Stimulated activated CD4-positive, alpha-beta T cell treated with anti-CD3 and anti-CD28 coated beads, TNF-alpha, amount 100 ng/mL, for 4 hours (primary cell): ENCODE measurements at regions not wholly inside any gene's neighbourhood (a gene's known extent, or its start where the extent isn't known, plus 50 kb on each side); places are given as distances from the start of the nearest gene placed in this dataset.
"Not testable (repeated sequence)": the region's sequence is repeated elsewhere in the genome, so short reads cannot be mapped to it uniquely, and the experiment has no call there.

ENCODE experiments used
- DNase-seq, 3 experiments: peaks; one replicate each; pipeline ENCODE4 v3.0.0-alpha.2; 2020; ENCODE audit warnings: low read depth in 3 of 3

DNA sequence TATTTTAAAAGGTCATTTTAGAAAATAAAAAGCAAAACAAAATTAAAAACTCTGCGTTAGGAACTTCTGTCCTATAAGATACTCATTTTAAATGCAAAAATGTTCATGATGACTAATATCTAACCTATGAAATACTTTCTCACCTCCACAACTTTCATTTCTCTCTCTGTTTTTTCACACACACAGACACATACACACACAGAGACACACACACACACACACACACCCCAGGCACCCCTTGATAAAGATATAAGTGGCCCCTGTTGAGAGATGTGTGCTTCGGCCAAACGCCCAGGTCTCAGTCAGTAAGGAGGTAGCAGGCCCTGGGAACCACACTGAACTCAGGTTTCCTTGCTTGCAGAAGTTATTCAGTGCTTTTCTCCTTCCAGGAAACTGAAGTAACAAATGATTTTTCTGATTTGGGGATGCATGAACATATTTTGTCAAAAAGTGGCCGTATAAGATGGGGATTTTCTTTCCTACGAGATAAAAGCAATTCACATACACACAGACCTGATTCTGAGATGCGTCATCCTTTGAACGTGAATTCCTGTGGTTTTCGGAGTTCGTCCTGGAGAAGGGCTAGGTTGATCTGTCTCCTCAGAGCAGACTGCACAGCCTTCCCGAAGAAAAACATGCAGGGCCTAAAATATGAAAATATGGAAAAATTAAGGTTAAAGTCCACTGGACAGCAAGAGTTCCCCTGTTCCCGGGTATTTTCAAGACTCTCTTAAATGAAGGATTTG, 306.8 kb upstream of the FOXQ1 start:
- no peak for DNase-seq

DNA sequence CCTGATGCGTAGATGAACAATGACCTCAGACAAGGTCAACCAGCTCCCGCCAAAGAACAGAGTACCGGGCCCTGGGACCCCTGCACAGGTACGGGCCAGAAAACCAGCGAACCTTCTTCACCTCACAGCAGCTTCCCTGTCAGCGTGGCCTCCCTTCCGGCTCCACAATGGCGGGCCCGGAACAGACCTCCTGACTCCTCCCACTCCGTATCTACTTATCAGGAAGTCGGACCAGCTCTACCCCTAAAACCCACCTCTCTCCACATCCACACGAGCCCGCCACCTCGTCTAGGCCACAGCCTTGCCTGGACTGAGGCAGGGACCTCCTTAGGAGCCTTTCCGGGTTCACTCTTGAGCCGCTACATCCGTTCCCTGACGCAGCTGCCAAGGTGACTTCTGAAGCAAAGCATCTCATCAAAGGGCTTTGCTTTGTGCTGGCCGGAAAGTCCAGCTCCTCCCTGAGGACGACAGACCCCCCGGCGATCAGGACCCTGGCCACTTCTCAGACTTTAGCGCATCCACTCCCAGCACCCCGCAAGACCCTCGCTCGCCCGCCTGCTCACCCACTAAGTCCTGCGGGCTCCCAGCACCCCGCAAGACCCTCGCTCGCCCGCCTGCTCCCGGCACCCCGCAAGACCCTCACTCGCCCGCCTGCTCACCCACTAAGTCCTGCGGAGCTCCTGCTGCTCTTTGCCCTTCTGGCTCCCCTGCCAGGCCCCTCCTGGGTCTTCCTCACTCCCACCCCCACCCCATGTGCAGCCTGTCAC, 308.3 kb upstream of the FOXQ1 start:
- DNase-seq = no peak

DNA sequence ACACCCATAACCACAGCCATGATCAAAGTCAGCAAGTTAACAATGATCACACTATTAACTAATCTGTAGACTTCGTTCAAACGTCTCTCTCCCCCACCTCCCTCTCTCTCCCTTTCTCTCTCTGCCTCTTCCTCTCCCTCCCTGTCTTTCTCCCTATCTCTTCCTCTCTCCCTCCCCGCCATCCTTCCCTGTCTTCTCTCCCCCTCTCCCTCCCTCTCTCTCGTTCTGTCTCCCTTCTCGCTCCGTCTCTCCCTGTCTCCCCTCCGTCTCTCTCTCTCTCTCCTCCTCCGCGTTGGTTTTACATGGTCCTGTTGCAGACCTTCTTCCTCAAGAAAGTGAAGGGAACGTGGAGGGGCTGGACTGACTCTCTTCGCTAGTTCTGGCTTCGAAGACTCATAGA, 308.9 kb upstream of the FOXQ1 start:
- no peak for DNase-seq

DNA sequence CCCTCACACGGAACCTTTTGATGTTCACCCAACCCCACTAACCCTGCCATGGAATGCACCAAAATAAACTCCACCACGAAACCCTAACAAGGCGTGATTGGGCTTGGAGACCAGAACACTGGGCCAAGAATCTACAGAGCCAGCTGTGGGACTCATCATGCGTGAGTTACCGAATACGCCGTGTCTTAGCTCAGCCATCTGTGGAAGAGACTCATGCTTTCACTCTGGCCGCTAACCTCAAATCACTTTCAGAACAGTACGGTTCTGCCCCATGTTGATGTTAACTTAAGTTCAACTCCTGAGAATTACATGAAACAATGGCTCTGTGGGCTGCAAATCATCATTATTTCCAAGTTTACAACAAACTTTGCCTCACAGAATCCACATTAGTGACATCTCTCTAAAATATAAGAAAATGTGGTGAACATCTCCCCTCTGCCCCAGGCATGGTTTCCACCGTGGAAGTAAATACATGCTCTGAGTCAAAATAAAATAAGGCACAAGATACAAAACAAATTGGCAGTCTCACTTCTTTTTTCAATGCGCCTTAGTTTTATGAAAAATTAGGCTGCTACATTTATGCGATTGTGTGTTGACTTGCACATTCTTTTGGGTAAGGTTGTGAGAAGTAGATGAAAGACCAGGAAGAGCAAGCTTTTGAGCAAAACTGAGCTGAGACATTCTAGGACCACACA, 308.9 kb upstream of the EXOC2 start:
- DNase-seq = no peak

DNA sequence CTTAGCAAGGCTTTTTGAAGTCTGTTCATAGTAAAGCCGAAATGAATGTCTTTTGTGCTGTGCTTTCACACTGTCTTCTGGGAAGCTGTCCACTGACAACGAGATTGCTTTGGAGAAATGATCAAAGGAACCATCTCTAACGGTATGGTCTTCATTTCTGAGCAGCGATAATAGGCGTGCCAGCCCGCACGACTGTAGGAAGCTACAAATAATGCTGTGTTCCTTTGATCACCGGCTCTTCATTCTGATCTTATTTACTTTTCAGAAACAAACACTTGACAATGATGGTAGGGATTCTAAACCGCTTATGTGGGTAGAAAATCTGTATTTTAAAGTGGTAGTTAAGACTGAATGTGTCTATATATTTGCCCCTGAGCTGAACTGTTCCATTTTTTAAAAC, 306.6 kb upstream of the EXOC2 start:
- no peak for DNase-seq

DNA sequence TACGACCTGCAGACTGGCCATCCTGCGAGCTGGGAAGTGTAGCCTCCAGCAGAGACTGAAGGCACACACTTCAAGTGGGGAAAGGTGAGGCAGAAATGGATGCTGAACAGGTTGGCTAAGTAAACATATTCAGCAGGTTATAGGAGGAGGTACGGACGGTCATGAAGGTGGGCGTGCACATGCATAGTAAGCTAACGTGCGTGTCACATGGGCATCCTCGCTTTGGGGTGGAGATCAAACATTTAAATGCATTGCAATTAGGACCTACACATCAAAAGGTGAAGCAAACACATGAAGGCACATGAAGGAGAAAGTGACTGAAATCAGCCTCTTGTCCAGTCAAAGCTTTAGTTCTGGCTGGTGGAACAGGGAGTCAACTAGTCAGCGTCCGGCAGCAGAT, 305.6 kb upstream of the EXOC2 start:
- DNase-seq = no peak

DNA sequence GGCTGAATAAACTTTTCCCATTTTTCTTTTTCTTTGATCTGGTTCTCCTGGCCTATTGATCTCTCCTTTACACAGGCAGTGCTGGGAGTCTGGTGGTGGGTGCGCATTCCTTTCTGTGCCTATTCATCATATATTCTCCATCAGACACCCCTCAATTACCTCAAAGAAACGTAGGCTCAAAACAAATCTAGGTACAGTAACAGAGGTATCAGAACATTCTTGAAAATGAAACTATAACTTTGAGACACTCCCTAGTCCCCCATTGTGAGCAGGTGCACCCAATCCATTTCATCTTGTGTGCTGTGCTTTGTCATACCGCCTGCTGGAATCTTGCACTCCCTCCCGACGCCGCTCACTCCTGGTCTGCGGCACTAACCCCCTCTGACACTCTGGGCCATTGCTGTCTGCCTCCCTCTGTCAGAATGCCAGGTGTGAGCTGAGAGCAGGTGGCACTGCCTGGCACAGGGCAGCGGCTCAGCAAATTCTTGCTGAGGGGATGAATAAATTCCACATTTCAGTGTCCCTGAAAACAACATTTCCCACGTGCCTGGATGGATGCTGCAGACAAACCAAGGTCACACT, 303.4 kb upstream of the EXOC2 start:
- no peak for DNase-seq

DNA sequence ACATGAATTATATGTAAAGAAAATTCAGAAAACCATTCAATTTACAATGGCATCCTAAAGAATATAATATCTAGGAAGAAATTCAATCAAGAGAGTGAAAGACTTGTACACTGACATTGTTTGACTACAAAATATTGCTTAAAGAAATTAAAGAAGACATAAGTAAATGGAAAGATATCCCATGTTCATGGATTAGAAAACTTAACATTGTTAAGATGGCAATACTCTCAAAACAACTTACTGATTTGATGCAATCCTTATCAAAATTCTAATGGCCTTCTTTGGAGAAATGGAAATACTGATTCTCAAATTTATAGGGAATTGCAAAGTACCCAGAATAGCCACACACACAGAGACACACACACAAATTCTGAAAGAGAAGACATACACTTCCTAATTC, 298.3 kb upstream of the EXOC2 start:
- DNase-seq = no peak

DNA sequence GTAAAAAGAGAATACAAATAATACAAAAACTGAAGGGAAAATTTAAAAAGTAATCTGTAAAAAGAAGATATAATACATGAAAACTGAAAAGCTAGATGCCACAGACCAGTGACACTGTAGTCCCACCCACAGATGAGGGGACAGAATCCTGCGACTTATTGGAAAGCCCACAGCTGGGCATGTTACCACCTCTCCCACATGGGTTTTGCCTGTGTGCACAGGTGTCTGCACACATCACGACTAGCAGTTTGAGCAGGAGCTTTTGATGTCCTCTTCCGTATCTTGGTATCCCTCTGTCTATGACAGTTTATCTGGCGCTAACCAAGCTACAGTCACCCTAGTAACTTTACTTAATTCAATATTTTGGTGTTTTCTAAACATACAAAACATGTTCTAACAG, 291.1 kb upstream of the EXOC2 start:
- DNase-seq = no peak

DNA sequence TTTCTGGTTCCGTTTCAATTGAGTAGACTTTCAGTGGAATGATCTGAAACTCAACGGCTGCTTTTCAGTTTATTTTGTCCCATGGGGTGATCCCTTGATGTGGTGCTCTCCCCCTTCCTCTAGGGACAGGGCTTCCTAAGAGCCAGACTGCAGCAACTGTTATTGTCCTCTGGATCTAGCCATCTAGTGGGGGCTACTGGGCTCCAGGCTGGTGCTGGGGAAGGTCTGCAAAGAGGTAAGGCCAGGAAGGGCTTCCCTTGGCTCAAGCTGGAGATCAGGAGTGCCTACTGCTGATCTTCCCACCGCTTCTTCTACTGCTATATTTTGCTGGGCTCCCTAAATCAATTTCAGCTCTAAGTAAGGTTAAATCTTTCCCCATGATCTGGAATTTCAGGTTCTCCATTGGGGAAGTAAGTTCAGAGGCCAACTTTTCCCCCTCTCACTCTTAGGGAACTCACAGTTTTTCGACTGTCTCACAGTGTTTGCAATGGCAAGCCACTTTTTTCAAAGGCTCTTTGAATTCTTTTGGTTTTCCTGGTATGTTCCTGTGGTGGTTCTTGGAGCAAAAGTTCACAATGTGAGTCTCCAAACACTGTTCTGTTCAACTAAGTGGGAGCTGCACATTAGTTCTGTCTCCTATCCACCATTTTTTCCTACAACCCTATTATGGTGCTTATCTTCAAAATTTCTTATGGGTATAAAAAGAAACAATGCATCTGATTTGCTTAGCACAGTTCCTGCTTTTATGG, 286.2 kb upstream of the EXOC2 start:
- no peak for DNase-seq

DNA sequence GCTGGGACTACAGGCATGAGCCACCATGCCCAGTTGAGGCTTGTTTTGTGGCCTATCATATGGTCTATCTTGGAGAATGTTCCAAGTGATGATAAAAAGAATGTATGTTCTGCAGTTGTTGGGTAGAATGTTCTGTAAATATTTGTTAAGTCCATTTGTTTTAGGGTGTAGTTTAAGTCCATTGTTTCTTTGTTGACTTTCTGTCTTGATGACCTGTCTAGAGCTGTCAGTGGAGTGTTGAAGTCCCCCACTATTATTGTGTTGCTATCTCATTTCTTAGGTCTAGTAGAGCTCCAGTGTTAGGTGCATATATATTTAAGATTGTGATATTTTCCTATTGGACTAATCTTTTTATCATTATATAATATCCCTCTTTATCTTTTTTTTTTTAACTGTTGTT, 284.3 kb upstream of the EXOC2 start:
- not testable (repeated sequence) for DNase-seq

DNA sequence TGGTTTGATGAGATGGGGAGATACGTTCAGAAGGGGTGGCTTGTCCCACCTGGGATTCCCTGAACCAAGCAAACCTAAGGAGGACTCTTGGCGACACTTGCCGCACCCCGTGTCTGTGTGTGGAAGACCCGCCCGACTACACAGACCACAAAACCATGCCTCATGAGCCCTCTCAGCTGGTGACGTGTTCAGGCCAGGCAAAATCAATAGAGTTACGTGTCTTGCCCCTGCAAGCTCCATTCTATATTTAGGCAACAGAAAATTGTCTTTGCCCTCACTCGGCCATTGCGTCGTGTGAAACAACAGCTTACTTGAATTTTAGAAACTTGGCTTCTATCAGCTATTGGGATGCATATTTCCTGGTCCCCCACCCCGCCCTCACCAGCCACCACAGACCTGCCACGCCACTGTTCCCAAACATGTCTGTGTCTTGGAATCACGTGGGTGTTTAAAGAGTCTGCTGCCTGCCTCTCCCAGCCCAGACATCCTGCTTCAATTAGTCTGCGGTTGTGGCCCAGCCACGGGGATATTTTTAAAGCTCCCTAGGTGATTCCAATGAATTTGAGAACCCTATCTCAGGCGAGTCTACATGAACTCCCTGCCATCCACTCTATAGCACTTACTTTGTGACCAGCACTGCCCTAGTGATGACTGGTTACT, 279.2 kb upstream of the EXOC2 start:
- no peak for DNase-seq

DNA sequence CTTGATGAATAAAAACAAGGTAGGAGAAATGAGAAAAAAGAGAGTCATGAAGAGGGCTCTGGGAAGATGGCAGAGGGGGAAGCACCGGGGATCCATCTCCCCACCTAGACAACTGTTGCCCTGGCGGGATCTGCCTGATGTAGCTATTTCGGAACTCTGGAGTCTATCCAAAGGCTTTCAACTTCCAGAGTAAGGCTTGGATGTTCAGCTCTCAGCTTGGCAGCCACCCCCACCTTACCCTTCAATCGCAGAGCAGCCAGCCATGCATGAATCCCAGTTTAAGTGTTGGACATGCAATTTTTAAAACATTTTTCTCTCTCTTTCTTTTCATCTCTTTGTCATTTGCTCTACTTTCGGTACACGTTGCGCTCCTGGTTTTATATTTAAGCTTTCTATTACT, 275.9 kb upstream of the EXOC2 start:
- no peak for DNase-seq

DNA sequence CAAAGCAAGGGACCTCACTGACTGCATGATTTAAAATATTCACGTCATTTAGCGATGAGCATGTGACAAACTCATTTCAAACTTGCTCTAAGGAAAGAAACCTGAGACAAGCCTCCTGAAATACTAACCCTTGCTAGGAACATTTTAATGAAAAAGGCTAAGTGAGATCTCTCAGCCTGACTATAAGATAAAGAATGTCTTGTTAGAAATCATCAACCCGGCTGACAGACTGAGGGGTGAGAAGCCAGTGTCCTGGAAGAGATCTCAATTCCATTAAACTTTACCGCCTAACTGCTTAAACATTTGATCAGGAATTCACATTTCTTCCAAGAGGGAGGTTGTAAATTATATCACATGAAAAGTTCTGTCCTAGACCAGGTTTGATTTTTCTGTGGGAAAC, 274.8 kb upstream of the EXOC2 start:
- no peak for DNase-seq

DNA sequence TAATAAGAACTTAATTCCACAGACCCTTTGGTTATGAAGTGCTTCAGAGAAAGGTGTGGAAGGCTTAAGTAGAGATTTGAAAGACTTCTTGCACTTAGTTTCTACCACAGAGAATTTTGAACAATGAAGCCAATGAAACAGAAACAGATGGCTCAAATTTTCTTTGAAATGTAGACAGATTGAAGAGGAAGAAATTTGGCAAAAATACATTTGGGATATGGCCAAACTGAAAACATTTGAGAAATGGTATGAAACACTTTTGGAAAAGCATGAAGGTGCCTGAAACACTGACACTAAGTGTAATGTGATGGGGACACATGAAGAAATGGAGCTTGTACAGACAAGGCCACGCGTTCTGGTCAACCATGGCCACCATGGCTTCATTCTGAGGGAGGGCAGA, 272.4 kb upstream of the EXOC2 start:
- no peak for DNase-seq

DNA sequence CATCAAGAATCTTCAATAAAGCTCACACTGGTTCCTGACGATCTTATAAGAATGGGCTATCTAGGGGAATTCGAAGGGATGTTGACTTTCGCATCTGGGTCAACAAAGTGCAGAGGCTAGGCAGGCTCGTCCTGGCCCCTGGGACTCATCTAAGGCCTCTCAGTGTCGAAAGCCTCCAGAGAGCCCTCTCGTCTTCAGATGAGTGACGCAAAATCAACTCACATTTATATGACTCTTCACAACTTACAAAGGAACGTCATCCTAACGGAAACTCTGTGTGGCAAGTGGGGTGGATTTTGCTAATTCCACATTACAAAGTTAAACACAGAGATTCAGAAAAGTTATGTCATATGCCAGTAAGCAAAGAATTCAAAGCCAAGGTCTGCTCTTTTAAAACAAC, 270.5 kb upstream of the EXOC2 start:
- no peak for DNase-seq

DNA sequence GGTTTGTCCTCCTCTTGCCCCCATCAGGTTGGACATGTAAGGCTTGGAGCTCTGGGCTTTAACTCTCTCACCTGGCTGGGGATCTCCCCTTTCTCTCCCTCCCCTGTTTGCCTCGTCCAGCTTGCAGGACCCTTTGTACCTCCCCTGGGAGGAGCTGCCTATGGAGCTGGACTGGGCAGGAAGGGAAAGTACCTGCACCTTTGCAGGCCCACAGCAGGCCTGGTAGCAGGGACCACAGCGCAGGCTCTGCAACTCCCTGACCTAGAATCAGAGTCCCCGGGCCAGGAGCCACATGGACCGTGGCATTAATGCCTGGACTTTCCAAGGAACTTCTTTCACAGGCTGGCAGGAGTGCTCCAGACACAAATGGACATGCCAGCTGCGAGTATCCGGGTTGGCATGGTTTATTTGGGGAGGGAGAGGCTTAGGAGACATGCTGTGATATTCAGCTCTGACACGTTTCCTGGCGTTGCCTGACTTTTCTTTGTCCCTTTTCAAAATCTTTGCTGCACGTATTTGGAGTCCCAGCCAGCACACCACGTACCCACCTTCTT, 268.5 kb upstream of the EXOC2 start:
- DNase-seq = no peak

DNA sequence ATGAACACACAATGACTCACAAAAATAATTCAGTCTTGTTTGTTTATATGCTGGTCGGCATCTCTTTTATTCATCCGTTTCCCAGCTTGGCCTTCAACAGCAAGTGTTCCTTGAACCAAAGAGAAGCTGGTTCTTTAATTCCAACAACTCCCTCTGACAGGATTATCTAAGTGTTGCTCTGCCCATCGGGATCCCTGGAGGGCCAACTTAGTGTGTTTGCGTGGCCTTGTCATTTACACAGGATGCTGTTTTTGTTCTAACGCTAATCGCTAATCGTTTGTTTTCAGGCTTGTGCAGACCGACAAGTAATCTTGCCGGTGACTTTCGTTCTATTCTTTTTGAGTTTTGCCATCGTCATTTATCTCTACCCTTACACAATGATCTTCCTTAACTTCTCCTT, 267.4 kb upstream of the EXOC2 start:
- DNase-seq = no peak

DNA sequence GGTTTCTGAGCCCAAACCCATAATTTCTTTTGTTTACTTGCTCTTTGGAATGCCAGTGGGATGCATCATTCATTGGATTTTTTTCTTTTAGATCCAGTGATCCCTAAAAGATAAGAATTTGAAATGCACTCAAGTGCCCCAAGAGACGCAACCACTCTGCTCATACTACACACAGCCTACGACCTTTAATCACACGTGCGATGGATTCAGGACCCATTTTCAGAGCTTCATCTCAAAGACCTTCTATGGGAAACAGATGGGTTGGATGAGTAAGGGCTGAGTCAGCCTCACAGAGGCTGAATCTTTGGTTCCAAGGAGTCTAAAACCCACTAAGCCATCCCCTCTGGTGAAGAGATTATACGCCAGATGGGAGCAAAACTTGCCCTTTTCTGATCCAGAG, 265.5 kb upstream of the EXOC2 start:
- DNase-seq = no peak

DNA sequence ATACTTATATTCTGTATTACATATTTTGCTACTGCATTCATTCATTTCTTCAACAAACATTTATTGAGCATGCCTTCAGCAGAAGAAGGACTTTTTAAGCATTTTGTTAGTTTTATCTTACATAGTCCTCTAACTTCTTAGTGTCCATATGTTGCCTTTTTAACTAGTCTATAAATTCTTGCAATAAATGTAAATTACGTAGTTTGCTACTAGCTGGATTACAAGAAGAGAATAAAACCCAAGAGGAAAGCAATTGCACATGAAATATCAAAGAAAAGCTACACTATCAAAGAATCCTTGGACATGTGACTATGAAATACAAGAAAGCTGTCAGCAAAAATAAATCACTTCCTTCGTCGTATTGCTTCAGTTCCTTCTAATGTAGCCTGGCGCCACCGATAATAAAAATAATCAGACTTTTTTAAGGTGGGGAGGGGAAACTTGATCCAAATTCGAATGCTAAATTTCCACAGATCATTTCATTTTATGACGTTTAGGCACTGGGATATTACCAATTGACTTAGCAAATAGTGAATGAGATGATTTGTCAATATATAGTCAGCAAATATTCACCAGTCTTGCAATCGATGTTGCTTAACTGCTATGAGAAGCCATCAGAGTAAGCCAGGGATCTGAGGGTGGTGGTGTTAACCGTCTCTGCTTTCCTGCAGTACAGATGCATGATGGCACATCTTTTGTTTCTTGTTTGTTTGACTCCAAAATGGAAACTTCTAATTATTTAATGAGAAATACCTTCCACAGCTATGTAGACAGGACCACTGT, 258.7 kb upstream of the EXOC2 start:
- no peak for DNase-seq
